Activated gamma-delta T cell (primary cell): ENCODE measurements at regions not wholly inside any gene's neighbourhood (a gene's known extent, or its start where the extent isn't known, plus 50 kb on each side); places are given as distances from the start of the nearest gene placed in this dataset.

ENCODE experiments used
- DNase-seq: peaks from one replicate; lab custom pipeline; 2025; lab: John Stamatoyannopoulos, UW

DNA sequence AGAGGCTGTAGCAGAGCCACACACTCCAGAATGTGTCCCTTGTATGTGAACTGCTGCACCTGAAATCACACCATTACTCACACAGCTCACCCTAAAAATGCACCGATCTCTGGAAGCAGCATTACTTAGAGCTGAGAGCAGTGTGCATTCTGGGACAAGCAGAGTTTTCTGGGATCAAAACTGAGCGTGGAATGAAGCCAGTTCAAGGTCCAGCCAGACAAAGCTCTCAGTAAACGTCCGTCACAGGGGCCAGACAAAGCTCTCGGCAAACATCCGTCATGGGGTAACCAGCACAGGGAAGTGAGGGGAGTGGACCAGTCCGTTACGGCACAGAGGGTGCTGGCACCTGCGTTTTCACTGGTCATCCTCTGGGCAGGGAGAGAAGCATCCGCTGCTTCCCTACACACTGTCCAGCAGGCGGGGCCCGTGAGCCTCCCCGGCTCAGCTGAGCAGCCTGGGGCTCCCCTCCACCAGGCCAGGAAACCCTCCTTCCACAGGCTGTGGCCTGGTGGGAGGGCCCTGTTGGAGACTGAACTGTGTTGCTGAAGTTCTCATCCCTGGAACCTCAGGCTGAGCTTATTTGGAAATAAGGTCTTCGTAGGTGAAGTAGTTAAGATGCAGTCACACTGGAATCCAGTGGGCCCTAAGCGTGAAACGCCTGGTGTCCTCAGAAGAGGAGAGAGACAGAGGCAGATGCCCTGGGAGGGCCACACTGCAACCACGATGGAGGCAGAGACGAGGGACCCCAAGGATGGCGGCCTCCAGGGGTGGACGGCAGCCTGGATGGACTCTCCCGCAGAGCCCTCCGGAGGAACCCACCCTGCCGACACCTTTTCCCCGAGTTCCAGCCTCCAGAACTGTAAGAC is 883.9 kb downstream of the BRD1 start:
- DNase-seq, result no peak

DNA sequence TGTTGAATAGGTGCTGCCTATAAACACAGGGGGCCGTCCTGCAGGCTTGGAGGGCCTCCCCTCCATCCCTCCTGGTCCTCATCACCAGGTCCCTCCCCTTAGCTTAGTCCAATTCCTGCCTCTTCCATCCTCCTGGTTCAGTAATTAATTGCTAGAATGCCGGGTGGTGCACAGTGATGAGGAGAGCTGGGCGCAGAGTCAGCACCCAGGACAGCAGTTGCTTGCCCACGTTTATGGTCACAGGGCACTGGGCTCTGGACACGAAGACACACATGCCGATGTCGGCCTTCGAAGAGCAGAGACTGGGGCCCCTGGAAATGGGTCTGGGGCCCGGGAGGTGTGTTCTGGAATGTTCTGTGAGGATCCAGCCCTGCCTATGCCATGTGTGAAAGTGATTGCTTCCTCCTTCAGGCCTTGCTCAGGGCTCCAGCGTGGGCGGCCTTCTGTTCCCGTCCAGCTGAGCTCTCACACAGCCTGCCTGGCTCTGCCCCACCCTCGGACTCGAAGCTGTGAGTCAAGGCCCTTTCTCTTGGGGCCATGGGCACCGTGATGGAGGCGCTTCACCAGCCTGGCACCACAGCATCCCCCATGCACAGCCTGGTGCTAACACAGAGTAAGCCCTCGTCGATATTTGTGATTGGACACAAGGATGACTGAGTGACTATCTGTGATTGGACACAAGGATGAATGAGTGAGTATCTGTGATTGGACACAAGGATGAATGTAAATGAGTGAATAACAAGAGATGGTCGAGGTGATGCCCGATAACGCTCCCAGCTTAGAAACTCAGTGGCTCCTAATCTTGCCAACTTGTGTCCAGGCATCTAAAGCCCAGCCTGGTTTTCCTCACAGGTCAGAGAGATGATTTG is 884.7 kb downstream of the BRD1 start:
- no peak for DNase-seq

DNA sequence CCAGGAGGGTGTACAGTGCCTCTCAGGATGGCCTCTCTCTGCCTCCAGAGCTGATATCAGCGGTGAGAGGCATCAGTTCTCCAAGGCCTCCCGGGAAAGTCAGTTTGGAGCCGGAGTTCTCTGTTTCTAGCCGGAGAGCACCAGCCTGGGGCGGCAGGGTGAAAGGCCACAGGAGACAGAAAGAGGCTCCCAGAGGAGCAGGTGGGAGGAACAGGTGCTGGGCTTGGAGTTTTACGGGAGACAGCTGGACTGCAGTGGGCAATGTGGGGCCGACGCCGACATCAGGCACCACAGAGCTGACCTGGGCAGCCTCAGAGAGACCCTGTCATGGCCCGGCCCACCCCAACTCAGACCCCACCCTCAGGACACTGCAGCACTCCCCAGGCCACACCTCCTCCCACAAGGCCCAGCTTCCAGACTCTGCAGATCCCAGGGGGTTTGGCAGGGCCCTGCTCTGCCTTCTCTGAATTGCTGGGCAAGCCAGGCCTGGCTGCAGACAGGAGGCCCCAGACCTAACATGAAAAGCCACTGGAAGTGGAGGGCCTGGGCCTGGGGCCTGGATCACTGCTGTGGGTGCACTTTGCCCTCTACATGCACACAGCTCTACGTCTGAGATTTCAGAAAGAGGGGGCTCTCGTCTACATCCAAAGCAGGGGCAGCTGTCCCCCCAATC is 885.6 kb downstream of the BRD1 start:
- DNase-seq, result no peak

DNA sequence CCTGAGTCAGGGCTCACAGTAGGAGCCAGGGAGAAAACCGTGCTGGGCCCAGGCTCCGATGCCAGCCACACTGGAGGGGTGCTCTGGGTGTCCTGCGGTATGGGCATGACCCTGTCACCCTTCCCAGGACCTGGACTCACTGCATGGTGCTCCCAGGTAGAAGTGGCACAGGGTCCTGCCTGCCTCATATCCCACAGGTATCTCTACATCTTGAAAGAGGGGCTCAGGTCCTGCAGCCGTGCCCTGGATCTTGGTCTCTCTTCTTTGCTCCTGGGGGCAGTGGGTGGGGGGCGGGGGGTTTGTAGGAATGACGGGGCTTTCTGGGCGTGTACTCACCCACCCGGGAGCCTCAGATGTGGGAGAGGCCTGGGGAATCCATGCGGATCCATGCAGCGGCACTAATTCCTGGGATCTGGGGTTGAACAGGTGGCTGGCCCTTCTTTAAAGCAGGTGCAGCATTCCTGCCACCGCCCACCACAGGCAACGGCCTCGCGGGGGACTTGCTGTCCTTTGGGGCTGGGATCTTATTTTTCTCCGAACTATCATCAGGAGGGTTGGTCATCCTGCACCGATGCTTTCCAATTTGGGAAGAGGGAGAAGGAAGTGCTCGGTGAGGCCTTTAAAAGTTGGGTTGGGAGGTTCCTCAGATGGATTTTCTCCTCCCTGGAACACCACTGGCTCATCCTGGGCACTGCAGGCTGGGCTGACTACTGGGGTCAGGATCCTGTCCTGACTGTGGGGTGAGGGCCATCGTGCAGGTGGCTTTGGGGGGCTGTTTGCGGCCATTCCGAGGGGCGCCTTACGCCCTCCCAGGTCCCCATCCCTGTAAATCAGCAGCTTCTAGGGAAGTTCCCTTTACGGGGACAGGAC is 886.4 kb downstream of the BRD1 start:
- no peak for DNase-seq

- DNase-seq, result no peak
These were observed 887.2 kb downstream of the BRD1 start for GRCh38 chr22:48940266-48941032.

DNA sequence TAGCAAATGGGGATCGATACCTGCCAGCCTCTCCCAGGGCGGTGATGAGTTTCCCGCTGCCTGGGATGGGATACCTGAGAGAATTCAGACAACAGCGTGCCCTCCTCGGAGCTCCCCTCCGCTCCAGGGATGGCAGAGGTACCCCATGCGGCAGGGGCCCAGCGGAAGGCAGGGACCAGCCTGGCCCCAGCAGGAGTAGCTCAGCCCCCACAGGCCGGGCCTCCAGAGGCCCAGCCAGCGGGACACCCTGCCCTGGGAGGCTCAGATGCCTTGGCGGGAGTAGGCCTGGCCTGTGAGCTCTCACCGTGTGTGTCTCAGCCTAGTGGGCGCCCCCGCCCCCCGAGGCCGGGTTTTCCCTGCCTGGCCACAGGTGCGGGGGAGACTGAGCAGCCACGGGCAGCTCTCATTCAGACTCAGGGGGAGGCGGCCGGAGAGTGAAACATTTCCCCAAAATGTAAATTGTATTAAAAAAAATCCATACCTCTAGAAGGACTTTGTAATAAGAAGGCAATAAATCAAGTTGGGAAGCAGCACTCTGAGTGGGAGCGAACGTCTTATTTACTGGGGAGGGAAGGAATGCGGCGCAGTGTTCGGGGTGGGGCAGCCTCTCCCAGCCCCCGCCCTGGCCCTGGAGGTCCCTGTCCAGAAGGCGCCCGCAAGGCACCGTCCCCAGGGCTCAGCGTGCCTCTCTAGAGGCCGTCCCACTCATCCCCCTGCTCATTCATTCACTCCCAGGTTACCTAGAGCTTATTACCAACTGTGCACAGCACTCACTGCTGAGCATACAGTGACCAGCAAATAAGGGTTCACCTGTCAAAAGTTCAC is 888.0 kb downstream of the BRD1 start:
- DNase-seq, result no peak

GRCh38 chr22:48938741-48939140 is 888.9 kb downstream of the BRD1 start:
- DNase-seq, result no peak

GRCh38 chr22:48937032-48937639 is 890.5 kb downstream of the BRD1 start:
- no peak for DNase-seq

DNA sequence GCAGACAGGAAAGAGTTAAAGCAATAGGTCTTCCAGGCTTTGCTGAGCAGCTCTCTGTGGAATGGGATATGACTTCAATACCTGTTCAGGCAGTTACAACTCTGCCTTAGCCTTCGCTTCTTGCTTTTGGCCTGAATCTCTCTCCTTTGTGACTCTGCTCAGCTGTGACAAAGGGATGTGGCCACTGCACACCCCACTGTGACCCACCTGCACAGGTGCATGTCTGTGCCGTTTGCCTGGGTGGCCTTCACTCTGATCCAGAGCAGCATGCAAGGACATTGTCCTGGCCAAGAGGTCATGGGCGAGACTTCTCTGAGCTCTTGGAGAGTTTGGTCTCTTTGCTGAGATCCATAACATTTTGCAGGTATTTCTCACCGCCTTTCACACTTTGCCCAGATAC is 891.3 kb downstream of the BRD1 start:
- no peak for DNase-seq

DNA sequence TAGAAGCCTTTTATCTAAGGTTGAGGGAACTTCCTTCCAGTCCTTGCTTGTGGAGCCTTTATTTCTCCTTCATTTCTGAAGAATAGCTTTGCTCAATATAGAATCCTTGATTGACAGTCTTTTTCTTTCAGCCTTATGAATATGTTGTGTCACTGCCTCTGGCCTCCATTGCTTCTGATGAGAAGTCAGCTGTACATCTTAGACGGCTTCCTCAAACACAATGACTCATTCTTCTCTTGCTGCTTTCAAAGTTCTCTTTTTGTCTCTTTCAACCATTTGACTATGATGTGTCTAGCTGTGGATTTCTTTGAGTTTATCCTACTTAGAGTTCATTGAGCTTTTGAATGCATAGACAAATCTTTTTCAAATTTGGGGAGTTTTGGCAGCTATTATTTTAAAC is 893.2 kb downstream of the BRD1 start:
- no peak for DNase-seq

- DNase-seq, result no peak
These were observed 896.2 kb downstream of the BRD1 start for GRCh38 chr22:48931452-48931851.

DNA sequence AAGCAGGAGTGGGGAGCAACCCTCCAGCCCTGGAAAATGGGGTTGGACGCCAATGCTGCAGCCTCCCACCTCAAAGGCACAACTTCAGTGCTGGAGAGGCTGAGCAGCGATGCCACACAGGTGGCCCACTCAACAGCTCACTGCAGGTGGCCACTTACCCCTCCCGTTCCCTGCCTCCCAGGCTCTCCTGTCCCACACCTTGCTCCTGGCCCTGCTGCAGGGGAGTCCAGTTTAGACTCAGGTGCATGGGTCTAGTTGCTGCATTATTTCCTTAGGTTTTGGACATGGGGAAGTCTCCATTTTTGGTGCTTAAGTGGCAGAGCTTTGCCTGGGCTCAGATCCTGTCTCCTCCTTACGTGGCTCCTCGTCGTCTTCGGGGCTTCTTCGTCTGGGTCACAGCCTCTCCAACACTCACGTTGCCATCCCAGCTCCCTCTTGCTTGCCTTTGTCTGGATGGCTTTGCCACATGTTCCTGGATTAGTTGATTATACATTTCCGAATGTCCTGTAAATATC is 898.3 kb downstream of the BRD1 start:
- no peak for DNase-seq

GRCh38 chr22:48927591-48927990 is 900.1 kb downstream of the BRD1 start:
- no peak for DNase-seq

DNA sequence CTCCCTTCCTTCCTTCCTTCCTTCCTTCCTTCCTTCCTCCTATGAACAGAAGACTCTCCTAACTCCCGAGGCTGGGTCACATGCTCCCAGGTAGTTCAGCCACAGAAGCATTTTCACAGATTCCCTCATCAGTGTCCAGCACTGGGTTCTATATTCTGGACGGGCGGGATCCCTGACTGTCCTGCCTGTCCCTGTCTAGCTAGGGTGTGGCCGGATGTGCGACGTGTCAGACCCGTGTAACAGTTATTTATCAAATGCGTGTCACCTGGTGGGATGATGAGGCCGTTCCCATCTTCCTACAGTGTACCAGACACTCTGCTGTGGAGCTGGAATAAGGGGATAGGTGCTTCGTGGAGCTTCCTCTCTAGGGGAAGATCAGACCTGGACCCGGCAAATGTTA is 901.0 kb downstream of the BRD1 start:
- DNase-seq, result no peak

DNA sequence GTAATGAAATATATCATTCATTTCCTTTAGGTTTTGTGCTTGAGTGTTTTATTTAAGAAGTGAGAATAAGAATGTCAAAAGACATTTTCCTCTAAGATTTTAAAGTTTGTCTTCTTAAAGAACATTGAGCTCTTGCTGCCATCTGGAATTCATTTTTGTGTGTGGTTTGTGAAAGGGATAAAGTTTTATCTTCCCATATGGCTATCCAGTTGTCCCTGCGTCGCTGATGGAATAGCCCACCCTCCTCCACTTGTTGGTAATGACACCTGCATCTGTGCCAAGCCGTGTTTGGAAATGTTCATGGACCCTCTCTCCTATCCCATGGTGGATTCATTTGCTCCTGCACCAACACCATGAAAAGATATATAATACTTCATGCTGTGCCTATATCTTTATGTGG is 901.5 kb downstream of the BRD1 start:
- no peak for DNase-seq

GRCh38 chr22:48925450-48925849 is 902.2 kb downstream of the BRD1 start:
- DNase-seq, result no peak

GRCh38 chr22:48923996-48924395 is 903.7 kb downstream of the BRD1 start:
- DNase-seq, result no peak

- no peak for DNase-seq
These were observed 904.4 kb downstream of the BRD1 start for GRCh38 chr22:48923165-48923865.
